Endothelial cell of umbilical vein (primary cell): ENCODE measurements at regions not wholly inside any gene's neighbourhood (a gene's known extent, or its start where the extent isn't known, plus 50 kb on each side); places are given as distances from the start of the nearest gene placed in this dataset.

Experiments
- BruUV-seq: library from RNA; stranded (reverse); fragments of 400-500 nt; replicated peaks from 2 replicates; lab custom pipeline; 2021; lab: Mats Ljungman, UMichigan
- CTCF ChIA-PET: fragments of 300-600, 350-600 bp; sonication (Branson Sonifier 250); formaldehyde crosslinking; loops from one replicate; lab custom pipeline; 2021; ENCODE audit warnings: antibody characterized with exemption, inconsistent platforms; lab: Charles Lee
- POLR2A ChIA-PET: fragments of 300-600, 350-600 bp; sonication (Branson Sonifier 250); formaldehyde crosslinking; loops from one replicate; lab custom pipeline; 2021; ENCODE audit warnings: antibody characterized with exemption, inconsistent platforms; lab: Charles Lee
- DNase-seq: peaks from one replicate; pipeline ENCODE4 v3.0.0-alpha.2; 2011; ENCODE audit warnings: low read depth, low spot score
- FAIRE-seq: peaks from 2 replicates; lab custom pipeline; 2011; peaks lifted over from hg19 to GRCh38; lab: Jason Lieb, UNC
- H2AFZ ChIP-seq: 2 replicates; pipeline ENCODE4 v1.6.0; 2012; ENCODE audit warnings: low read depth, low read length, control low read depth, inconsistent platforms
- H3K27ac ChIP-seq: 2 replicates; pipeline ENCODE4 v1.5.1; 2011; ENCODE audit warnings: low read depth, mild to moderate bottlenecking, control low read depth, low read length, moderate library complexity; ENCODE audit not compliant: insufficient read depth
- H3K27me3 ChIP-seq, 2 experiments: 2 replicates each; pipeline versions ENCODE4 v1.6.0 to v1.6.1; 2011; ENCODE audit warnings: low read length in 2 of 2, mixed read lengths in 1 of 2; ENCODE audit not compliant: control insufficient read depth in 2 of 2, insufficient read depth in 2 of 2
- H3K36me3 ChIP-seq, 2 experiments: 2 replicates in 1 of 2; 3 replicates in 1 of 2; pipeline ENCODE4 v1.5.1; 2011; ENCODE audit warnings: low read length in 2 of 2, mild to moderate bottlenecking in 1 of 2, moderate library complexity in 1 of 2; ENCODE audit not compliant: control insufficient read depth in 2 of 2, insufficient read depth in 2 of 2; ENCODE audit errors: extremely low read depth in 1 of 2
- H3K4me1 ChIP-seq: 3 replicates; pipeline ENCODE4 v1.5.1; 2011; ENCODE audit warnings: mild to moderate bottlenecking, low read length; ENCODE audit not compliant: control insufficient read depth, insufficient read depth; ENCODE audit errors: extremely low read depth
- H3K4me2 ChIP-seq: 2 replicates; pipeline ENCODE4 v1.6.1; 2011; ENCODE audit warnings: low read length, control low read depth, mixed read lengths; ENCODE audit not compliant: insufficient read depth
- H3K4me3 ChIP-seq, 3 experiments: fragments of 200-600 bp in 1 of 3; sonication (generic), shearing (Covaris generic) in 1 of 3; replicated peaks in 1 of 3; 2 replicates each; pipeline ENCODE4 v1.5.1; 2011 to 2016; ENCODE audit warnings: control low read depth in 3 of 3, low read length in 3 of 3, mild to moderate bottlenecking in 2 of 3, inconsistent platforms in 1 of 3, low read depth in 1 of 3, moderate library complexity in 1 of 3; ENCODE audit not compliant: insufficient read depth in 1 of 3
- H3K79me2 ChIP-seq: 2 replicates; pipeline ENCODE4 v1.6.0; 2012; ENCODE audit warnings: low read length, inconsistent platforms; ENCODE audit not compliant: control insufficient read depth, insufficient read depth
- H3K9ac ChIP-seq: replicated peaks from 2 replicates; pipeline ENCODE3; 2011; ENCODE audit warnings: low read length, control low read depth; ENCODE audit not compliant: insufficient read depth; ENCODE audit errors: extremely low read depth
- H3K9me1 ChIP-seq: replicated peaks from 3 replicates; pipeline ENCODE4 v1.6.0; 2011; ENCODE audit warnings: mild to moderate bottlenecking, low read length; ENCODE audit not compliant: control insufficient read depth, insufficient read depth; ENCODE audit errors: extremely low read depth
- H3K9me3 ChIP-seq: replicated peaks from 2 replicates; pipeline ENCODE4 v1.5.1; 2012; ENCODE audit warnings: low read length, inconsistent platforms; ENCODE audit not compliant: control insufficient read depth, insufficient read depth
- H4K20me1 ChIP-seq: replicated peaks from 2 replicates; pipeline ENCODE3; 2011; ENCODE audit warnings: mild to moderate bottlenecking, low read length; ENCODE audit not compliant: control insufficient read depth, insufficient read depth; ENCODE audit errors: extremely low read depth
- EZH2 ChIP-seq: IDR thresholded peaks from 2 replicates; pipeline ENCODE4 v1.6.1; 2012; ENCODE audit warnings: borderline replicate concordance, low read depth, mild to moderate bottlenecking, moderate library complexity, low read length, inconsistent platforms; ENCODE audit not compliant: severe bottlenecking
- FOS ChIP-seq: IDR thresholded peaks from 2 replicates; pipeline ENCODE4 v1.6.1; 2011; ENCODE audit warnings: mild to moderate bottlenecking, low read length, moderate library complexity, borderline replicate concordance; ENCODE audit not compliant: insufficient read depth
- GATA2 ChIP-seq: IDR thresholded peaks from 2 replicates; pipeline ENCODE4 v1.7.0; 2011; ENCODE audit warnings: low read depth, mild to moderate bottlenecking, moderate library complexity, mixed read lengths, low read length; ENCODE audit not compliant: insufficient read length, insufficient read depth
- JUN ChIP-seq: IDR thresholded peaks from 2 replicates; pipeline ENCODE4 v1.6.1; 2011; ENCODE audit warnings: borderline replicate concordance, low read depth; ENCODE audit not compliant: insufficient read length, insufficient read depth
- MYC ChIP-seq: IDR thresholded peaks from one replicate; pipeline ENCODE4 v1.6.1; 2011; ENCODE audit warnings: mild to moderate bottlenecking, low read depth, low read length
- POLR2A ChIP-seq: IDR thresholded peaks from 2 replicates; pipeline ENCODE4 v1.6.1; 2012; ENCODE audit warnings: low read depth, mild to moderate bottlenecking, control low read depth, low read length
- POLR2AphosphoS5 ChIP-seq: IDR thresholded peaks from 2 replicates; pipeline ENCODE4 v1.6.1; 2012; ENCODE audit warnings: low read depth, mild to moderate bottlenecking, control low read depth, low read length, moderate library complexity; ENCODE audit not compliant: insufficient read depth
- dilution Hi-C: fragments of 300-500 bp; cut with MboI; formaldehyde crosslinking; loops from one replicate; pipeline ENCODE4 v1.15.0; 2019; ENCODE audit warnings: low sequenced_read_pairs; ENCODE audit not compliant: extremely low pct_ligation_motif_present
- intact Hi-C: fragments of 100-400 bp; cut with micrococcal nuclease; formaldehyde crosslinking; loops from one replicate; pipeline ENCODE4 v1.10.0; 2022
- TF ChIP-seq, protein P1 (sequence below): IDR thresholded peaks from 2 replicates; pipeline ENCODE4 v1.6.1; 2011; ENCODE audit not compliant: insufficient read depth, insufficient read length
- TF ChIP-seq, protein P2 (sequence below), 2 donors: IDR thresholded peaks; 1 replicate in 1 of 2; 2 replicates in 1 of 2; pipeline ENCODE4 v1.5.1; 2011; ENCODE audit warnings: low read length in 2 of 2, mild to moderate bottlenecking in 2 of 2, moderate library complexity in 2 of 2, control low read depth in 1 of 2, inconsistent platforms in 1 of 2, low read depth in 1 of 2; ENCODE audit not compliant: insufficient read depth in 1 of 2; ENCODE audit errors: extremely low read depth in 1 of 2

DNA sequence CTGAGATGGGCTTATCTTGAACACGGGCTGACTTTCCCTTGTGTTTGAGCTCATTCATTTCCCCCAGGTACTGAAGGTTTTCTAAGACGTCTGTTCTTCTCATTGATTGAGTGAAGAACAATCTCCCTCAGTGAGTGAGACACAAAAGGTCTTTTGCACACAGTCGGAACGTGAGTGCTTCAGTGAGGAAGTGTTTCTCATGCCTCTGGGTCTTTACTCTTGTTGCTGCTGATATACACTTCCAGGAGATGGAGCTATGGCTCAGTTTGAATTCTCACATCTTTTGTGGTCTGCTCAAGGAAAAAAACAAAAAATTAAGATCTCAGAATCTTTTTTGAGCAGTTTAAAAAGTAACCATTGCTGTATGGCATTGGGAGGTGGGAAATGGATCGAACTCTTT, 981.9 kb upstream of the TENM3 start:
- Histone ChIP-seq H3K4me1 (no peaks in the 10 kb centered on the region), H3K9me3 (peaks cover 4% of the 10 kb centered on the region), H3K79me2 (no peaks in the 10 kb centered on the region), H3K4me3 (no peak overlapping the region), H4K20me1 (no peaks in the 10 kb centered on the region), H3K9me1 (no peaks in the 10 kb centered on the region), H3K27ac (no peak overlapping the region), H2AFZ (no peak overlapping the region), H3K9ac (no peak overlapping the region), H3K27me3 (no peaks in the 10 kb centered on the region), H3K4me2 (no peak overlapping the region), H3K36me3 (no peaks in the 10 kb centered on the region)
- intact Hi-C loops (no loop called here), dilution Hi-C loops (no loop called here)
- TF ChIP-seq EZH2: no peak
- TF ChIP-seq GATA2: no peak
- no peak for TF ChIP-seq JUN
- no peak for TF ChIP-seq POLR2AphosphoS5
- TF ChIP-seq, protein P1, sequence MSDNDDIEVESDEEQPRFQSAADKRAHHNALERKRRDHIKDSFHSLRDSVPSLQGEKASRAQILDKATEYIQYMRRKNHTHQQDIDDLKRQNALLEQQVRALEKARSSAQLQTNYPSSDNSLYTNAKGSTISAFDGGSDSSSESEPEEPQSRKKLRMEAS: no peak
- TF ChIP-seq FOS: no peak
- TF ChIP-seq POLR2A: no peak
- TF ChIP-seq, protein P2, sequence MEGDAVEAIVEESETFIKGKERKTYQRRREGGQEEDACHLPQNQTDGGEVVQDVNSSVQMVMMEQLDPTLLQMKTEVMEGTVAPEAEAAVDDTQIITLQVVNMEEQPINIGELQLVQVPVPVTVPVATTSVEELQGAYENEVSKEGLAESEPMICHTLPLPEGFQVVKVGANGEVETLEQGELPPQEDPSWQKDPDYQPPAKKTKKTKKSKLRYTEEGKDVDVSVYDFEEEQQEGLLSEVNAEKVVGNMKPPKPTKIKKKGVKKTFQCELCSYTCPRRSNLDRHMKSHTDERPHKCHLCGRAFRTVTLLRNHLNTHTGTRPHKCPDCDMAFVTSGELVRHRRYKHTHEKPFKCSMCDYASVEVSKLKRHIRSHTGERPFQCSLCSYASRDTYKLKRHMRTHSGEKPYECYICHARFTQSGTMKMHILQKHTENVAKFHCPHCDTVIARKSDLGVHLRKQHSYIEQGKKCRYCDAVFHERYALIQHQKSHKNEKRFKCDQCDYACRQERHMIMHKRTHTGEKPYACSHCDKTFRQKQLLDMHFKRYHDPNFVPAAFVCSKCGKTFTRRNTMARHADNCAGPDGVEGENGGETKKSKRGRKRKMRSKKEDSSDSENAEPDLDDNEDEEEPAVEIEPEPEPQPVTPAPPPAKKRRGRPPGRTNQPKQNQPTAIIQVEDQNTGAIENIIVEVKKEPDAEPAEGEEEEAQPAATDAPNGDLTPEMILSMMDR (IDR thresholded peaks at IDR 0.05; ENCODE audit: extremely low read depth in 1 of 2, insufficient read depth in 1 of 2, low read depth in 1 of 2, low read length in 2 of 2): no peak
- TF ChIP-seq MYC: no peak
- DNase-seq (no peak), FAIRE-seq (no peak)
- ChIA-PET CTCF (no interaction called here), POLR2A (no interaction called here)
- no TSS peak for BruUV-seq
